ENCODE measurements at regions not wholly inside any gene's neighbourhood (a gene's known extent, or its start where the extent isn't known, plus 50 kb on each side); places are given as distances from the start of the nearest gene placed in this dataset.

GRCh38 chr1:214823311-214824117 is 220.5 kb downstream of the CENPF start:
- no peak for DNase-seq (ENCODE audit: low spot score)

GRCh38 chr1:214824763-214825162 is 221.8 kb downstream of the CENPF start:
- DNase-seq (ENCODE audit: low spot score): no peak

- DNase-seq (ENCODE audit: low spot score): no peak
Measured at GRCh38 chr1:214826619-214827018, 223.6 kb downstream of the CENPF start.

- DNase-seq (ENCODE audit: low spot score): no peak
Measured at GRCh38 chr1:214827883-214828282, 224.9 kb downstream of the CENPF start.

GRCh38 chr1:214830941-214831340 is 227.9 kb downstream of the CENPF start:
- DNase-seq (ENCODE audit: low spot score): no peak

GRCh38 chr1:214831956-214832355 is 229.0 kb downstream of the CENPF start:
- DNase-seq (ENCODE audit: low spot score): no peak

GRCh38 chr1:214833178-214833756 is 230.3 kb downstream of the CENPF start:
- DNase-seq (ENCODE audit: low spot score): no peak

- DNase-seq (ENCODE audit: low spot score): no peak
Measured at GRCh38 chr1:214837376-214837775, 234.4 kb downstream of the CENPF start.

GRCh38 chr1:214838351-214838750 is 235.4 kb downstream of the CENPF start:
- no peak for DNase-seq (ENCODE audit: low spot score)

GRCh38 chr1:214840356-214840755 is 237.4 kb downstream of the CENPF start:
- no peak for DNase-seq (ENCODE audit: low spot score)

GRCh38 chr1:214842856-214843255 is 239.7 kb upstream of the KCNK2 start:
- no peak for DNase-seq (ENCODE audit: low spot score)

GRCh38 chr1:214843281-214843680 is 239.3 kb upstream of the KCNK2 start:
- DNase-seq (ENCODE audit: low spot score): no peak

- DNase-seq (ENCODE audit: low spot score): no peak
Measured at GRCh38 chr1:214844319-214844718, 238.2 kb upstream of the KCNK2 start.

GRCh38 chr1:214846276-214846675 is 236.3 kb upstream of the KCNK2 start:
- no peak for DNase-seq (ENCODE audit: low spot score)

- no peak for DNase-seq (ENCODE audit: low spot score)
Measured at GRCh38 chr1:214847071-214847810, 235.3 kb upstream of the KCNK2 start.

- no peak for DNase-seq (ENCODE audit: low spot score)
Measured at GRCh38 chr1:214848101-214848500, 234.4 kb upstream of the KCNK2 start.

- DNase-seq (ENCODE audit: low spot score): peak; percentile 46
Measured at GRCh38 chr1:214850432-214851050, 232.0 kb upstream of the KCNK2 start.

GRCh38 chr1:214853340-214853739 is 229.2 kb upstream of the KCNK2 start:
- no peak for DNase-seq (ENCODE audit: low spot score)

- no peak for DNase-seq (ENCODE audit: low spot score)
Measured at GRCh38 chr1:214854126-214854875, 228.2 kb upstream of the KCNK2 start.

GRCh38 chr1:214856843-214857242 is 225.7 kb upstream of the KCNK2 start:
- DNase-seq (ENCODE audit: low spot score): no peak

GRCh38 chr1:214857716-214858115 is 224.8 kb upstream of the KCNK2 start:
- DNase-seq (ENCODE audit: low spot score): no peak

GRCh38 chr1:214859647-214860046 is 222.9 kb upstream of the KCNK2 start:
- DNase-seq (ENCODE audit: low spot score): no peak
